Neuronal stem cell (in vitro differentiated cells): ENCODE measurements at regions not wholly inside any gene's neighbourhood (a gene's known extent, or its start where the extent isn't known, plus 50 kb on each side); places are given as distances from the start of the nearest gene placed in this dataset.

ENCODE experiments used
- DNase-seq: peaks from one replicate; pipeline ENCODE4 v3.0.0-alpha.2; 2013; ENCODE audit warnings: low spot score
- H2AFZ ChIP-seq: one replicate; pipeline ENCODE4 v1.6.1; 2013; ENCODE audit warnings: mild to moderate bottlenecking, low read length, inconsistent platforms
- H2AK5ac ChIP-seq: 2 replicates; pipeline ENCODE4 v1.6.1; 2013; ENCODE audit warnings: low read depth, mild to moderate bottlenecking, inconsistent platforms, low read length, moderate library complexity, mixed read lengths
- H2BK120ac ChIP-seq: 2 replicates; pipeline ENCODE4 v1.6.1; 2013; ENCODE audit warnings: low read depth, mild to moderate bottlenecking, inconsistent platforms, low read length, moderate library complexity, mixed read lengths
- H2BK12ac ChIP-seq: one replicate; pipeline ENCODE4 v1.6.1; 2013; ENCODE audit warnings: low read length, inconsistent platforms
- H2BK15ac ChIP-seq: 2 replicates; pipeline ENCODE4 v1.6.1; 2013; ENCODE audit warnings: mild to moderate bottlenecking, low read length, inconsistent platforms, mixed read lengths
- H2BK5ac ChIP-seq: one replicate; pipeline ENCODE4 v1.6.1; 2013; ENCODE audit warnings: inconsistent platforms, mild to moderate bottlenecking, low read length, moderate library complexity
- H3K14ac ChIP-seq: one replicate; pipeline ENCODE4 v1.6.1; 2013; ENCODE audit warnings: low read length, inconsistent platforms
- H3K18ac ChIP-seq: 2 replicates; pipeline ENCODE4 v1.6.1; 2013; ENCODE audit warnings: low read length, inconsistent platforms
- H3K23ac ChIP-seq: 2 replicates; pipeline ENCODE4 v1.6.1; 2013; ENCODE audit warnings: low read depth, mild to moderate bottlenecking, mixed read lengths, low read length, inconsistent platforms; ENCODE audit not compliant: poor library complexity
- H3K27ac ChIP-seq: replicated peaks from 3 replicates; pipeline ENCODE4 v1.5.1; 2013; ENCODE audit warnings: low read length, inconsistent platforms
- H3K27me3 ChIP-seq, 3 experiments: 2 replicates each; pipeline ENCODE4 v1.6.1; 2013; ENCODE audit warnings: low read length in 3 of 3, mild to moderate bottlenecking in 2 of 3, inconsistent platforms in 1 of 3, low read depth in 1 of 3, mixed read lengths in 1 of 3, moderate library complexity in 1 of 3; ENCODE audit not compliant: control insufficient read depth in 3 of 3, insufficient read depth in 3 of 3
- H3K36me3 ChIP-seq, 2 donors: replicated peaks in 1 of 2; 2 replicates each; pipeline ENCODE4 v1.6.1; 2013; ENCODE audit warnings: low read length in 2 of 2; ENCODE audit not compliant: control insufficient read depth in 2 of 2, insufficient read depth in 2 of 2
- H3K4ac ChIP-seq: 2 replicates; pipeline ENCODE4 v1.6.1; 2013; ENCODE audit warnings: inconsistent platforms, mild to moderate bottlenecking, low read length, moderate library complexity
- H3K4me1 ChIP-seq, 2 donors: 1 replicate in 1 of 2; 2 replicates in 1 of 2; pipeline ENCODE4 v1.6.1; 2013; ENCODE audit warnings: low read length in 2 of 2, low read depth in 1 of 2; ENCODE audit not compliant: control insufficient read depth in 2 of 2, insufficient read depth in 1 of 2
- H3K4me2 ChIP-seq: one replicate; pipeline ENCODE4 v1.6.1; 2013; ENCODE audit warnings: mild to moderate bottlenecking, low read length, inconsistent platforms; ENCODE audit not compliant: insufficient read depth, poor library complexity, severe bottlenecking
- H3K4me3 ChIP-seq, 2 donors: 2 replicates each; pipeline ENCODE4 v1.5.1; 2013; ENCODE audit warnings: low read length in 2 of 2, mild to moderate bottlenecking in 2 of 2, inconsistent platforms in 1 of 2, moderate library complexity in 1 of 2
- H3K79me1 ChIP-seq: one replicate; pipeline ENCODE4 v1.6.1; 2013; ENCODE audit warnings: low read depth, mild to moderate bottlenecking, inconsistent platforms, low read length, moderate library complexity
- H3K9ac ChIP-seq: one replicate; pipeline ENCODE4 v1.6.1; 2013; ENCODE audit warnings: mild to moderate bottlenecking, low read depth, low read length, inconsistent platforms; ENCODE audit not compliant: poor library complexity
- H3K9me3 ChIP-seq, 2 donors: replicated peaks in 1 of 2; 2 replicates each; pipeline versions ENCODE3 to v1.6.1; 2013; ENCODE audit warnings: low read length in 2 of 2, mild to moderate bottlenecking in 2 of 2, inconsistent platforms in 1 of 2, low read depth in 1 of 2, mixed read lengths in 1 of 2, moderate library complexity in 1 of 2; ENCODE audit not compliant: control insufficient read depth in 2 of 2, insufficient read depth in 1 of 2
- H4K8ac ChIP-seq: one replicate; pipeline ENCODE4 v1.6.1; 2013; ENCODE audit warnings: low read depth, mild to moderate bottlenecking, inconsistent platforms, low read length, moderate library complexity
- H4K91ac ChIP-seq: one replicate; pipeline ENCODE4 v1.6.1; 2013; ENCODE audit warnings: low read length, low read depth, mild to moderate bottlenecking, inconsistent platforms; ENCODE audit not compliant: poor library complexity
- WGBS, 2 donors: extraction: QIAGEN DNeasy Blood & Tissue Kit; methylation state at CpG; one replicate each; pipeline ENCODE4 v1.1.7; 2013; ENCODE audit warnings: missing lambda C conversion rate in 2 of 2, mixed read lengths in 1 of 2; ENCODE audit not compliant: insufficient read length in 2 of 2, insufficient replicate concordance in 1 of 2; ENCODE audit errors: extremely low coverage in 2 of 2; 5-methylcytosine and 5-hydroxymethylcytosine counted together

GRCh38 chr5:145558288-145558687 is 276.9 kb downstream of the PRELID2 start:
- Histone ChIP-seq H3K4ac (no peak overlapping the region), H3K36me3 (no peaks in the 10 kb centered on the region), H2BK120ac (no peak overlapping the region), H3K4me2 (no peak overlapping the region), H3K27me3 (no peaks in the 10 kb centered on the region), H3K4me1 (peaks cover 0 to 3% of the 10 kb centered on the region in 2 donors), H3K9me3 (no peaks in the 10 kb centered on the region), H3K9ac (no peak overlapping the region), H3K14ac (no peak overlapping the region), H2BK12ac (no peak overlapping the region), H3K18ac (no peak overlapping the region), H3K79me1 (no peaks in the 10 kb centered on the region), H2BK5ac (no peak overlapping the region), H2AK5ac (no peak overlapping the region), H3K27ac (no peak overlapping the region), H4K8ac (no peak overlapping the region), H2AFZ (no peak overlapping the region), H4K91ac (no peak overlapping the region), H2BK15ac (no peak overlapping the region), H3K23ac (no peak overlapping the region), H3K4me3 (no peak overlapping the region)
- DNase-seq = no peak
- no CpG with 5 or more reads among the region's 1 CpG for WGBS, 2 donors

DNA sequence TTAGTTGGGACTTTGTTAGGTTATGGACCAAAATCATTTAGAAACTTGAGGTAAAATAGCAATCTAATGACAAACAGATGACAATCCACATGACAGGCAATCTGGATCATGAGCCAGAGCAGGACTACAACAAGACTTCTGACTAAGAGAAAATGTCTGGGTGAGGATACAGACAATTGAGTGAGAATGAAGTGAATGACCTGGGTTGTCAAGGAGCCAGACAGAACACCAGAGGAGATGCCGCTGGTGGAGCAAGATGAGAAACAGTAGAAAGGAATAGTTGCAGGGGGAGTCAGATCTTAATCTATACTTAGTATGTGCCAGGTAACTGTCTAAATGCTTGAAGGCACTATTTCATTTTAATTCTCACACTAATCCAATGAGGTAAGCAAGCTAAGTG is 277.8 kb downstream of the PRELID2 start:
- no CpG with 5 or more reads among the region's 1 CpG for WGBS, 2 donors
- Histone ChIP-seq H3K36me3 (no peaks in the 10 kb centered on the region), H3K14ac (no peak overlapping the region), H3K27ac (no peak overlapping the region), H3K4ac (no peak overlapping the region), H2AK5ac (no peak overlapping the region), H3K9me3 (no peaks in the 10 kb centered on the region), H4K8ac (no peak overlapping the region), H2BK15ac (no peak overlapping the region), H3K27me3 (no peaks in the 10 kb centered on the region), H3K4me1 (peaks cover 0 to 1% of the 10 kb centered on the region in 2 donors), H3K4me3 (no peak overlapping the region), H2BK12ac (no peak overlapping the region), H2BK120ac (no peak overlapping the region), H2AFZ (no peak overlapping the region), H3K23ac (no peak overlapping the region), H2BK5ac (no peak overlapping the region), H3K4me2 (no peak overlapping the region), H3K18ac (no peak overlapping the region), H3K79me1 (no peaks in the 10 kb centered on the region), H4K91ac (no peak overlapping the region), H3K9ac (no peak overlapping the region)
- no peak for DNase-seq

DNA sequence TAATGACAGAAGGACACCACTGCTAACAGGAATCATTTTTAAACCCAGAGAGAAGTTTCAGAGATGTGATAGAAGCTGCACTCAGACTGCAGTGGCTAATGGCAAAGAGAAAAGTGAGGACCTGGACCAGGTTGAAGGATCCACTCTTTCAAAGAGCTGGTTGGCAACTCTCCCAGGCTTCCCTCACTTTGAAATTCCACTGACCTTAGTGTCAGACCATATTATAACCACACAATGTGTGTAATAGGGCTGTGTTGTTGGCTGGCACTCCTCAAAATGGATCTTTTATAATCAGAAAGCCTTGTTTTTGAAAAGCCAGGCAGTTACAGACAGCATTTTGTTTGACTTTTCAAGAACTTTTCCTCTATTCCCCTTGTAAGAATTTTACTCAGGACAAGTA is 280.7 kb downstream of the PRELID2 start:
- Histone ChIP-seq H3K27ac (no peak overlapping the region), H4K91ac (no peak overlapping the region), H2AFZ (no peak overlapping the region), H3K14ac (no peak overlapping the region), H3K36me3 (no peaks in the 10 kb centered on the region), H3K9me3 (no peaks in the 10 kb centered on the region), H2BK120ac (no peak overlapping the region), H3K27me3 (no peaks in the 10 kb centered on the region), H3K9ac (no peak overlapping the region), H2BK12ac (no peak overlapping the region), H3K18ac (no peak overlapping the region), H3K4me3 (no peak overlapping the region), H3K23ac (no peak overlapping the region), H3K79me1 (no peaks in the 10 kb centered on the region), H2AK5ac (no peak overlapping the region), H3K4me1 (no peaks in the 10 kb centered on the region), H3K4me2 (no peak overlapping the region), H2BK15ac (no peak overlapping the region), H2BK5ac (no peak overlapping the region), H4K8ac (no peak overlapping the region), H3K4ac (no peak overlapping the region)
- DNase-seq = no peak

DNA sequence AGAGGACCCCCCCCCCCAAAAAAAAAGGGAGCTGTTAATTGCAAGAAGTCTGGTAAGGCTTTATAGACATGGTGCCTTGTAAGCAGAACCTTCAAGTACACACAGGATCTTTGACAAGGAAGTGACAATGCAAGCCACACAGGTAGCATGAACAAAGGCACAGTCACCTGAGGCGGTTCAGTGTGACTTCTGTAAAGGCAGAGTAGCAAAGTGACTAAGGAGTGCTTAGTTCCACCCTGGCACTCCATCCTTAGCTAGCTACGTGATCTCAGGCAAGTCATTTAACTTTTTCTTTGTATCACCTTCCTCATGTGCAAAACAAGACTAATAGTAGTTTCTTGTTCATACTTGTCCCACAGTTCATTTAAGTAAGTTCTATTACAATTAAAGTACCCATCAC is 282.0 kb downstream of the PRELID2 start:
- no peak overlapping the region for H3K4me3 ChIP-seq

More for the DNA sequence above, 282.0 kb downstream of the PRELID2 start:
- Histone ChIP-seq H2BK15ac (no peak overlapping the region), H3K4me2 (no peak overlapping the region), H3K4me1 (no peaks in the 10 kb centered on the region), H2BK120ac (no peak overlapping the region), H3K79me1 (no peaks in the 10 kb centered on the region), H3K23ac (no peak overlapping the region), H2BK12ac (no peak overlapping the region), H3K27ac (no peak overlapping the region), H3K9ac (no peak overlapping the region), H3K4ac (no peak overlapping the region), H3K36me3 (no peaks in the 10 kb centered on the region), H2AK5ac (no peak overlapping the region), H4K91ac (no peak overlapping the region), H4K8ac (no peak overlapping the region), H3K27me3 (no peaks in the 10 kb centered on the region), H3K14ac (no peak overlapping the region), H3K9me3 (no peaks in the 10 kb centered on the region), H3K18ac (no peak overlapping the region), H2BK5ac (no peak overlapping the region), H2AFZ (no peak overlapping the region)
- WGBS, 2 donors = no CpG with 5 or more reads among the region's 2 CpGs
- no peak for DNase-seq
